GM12874 (cell line): ENCODE measurements at regions not wholly inside any gene's neighbourhood (a gene's known extent, or its start where the extent isn't known, plus 50 kb on each side); places are given as distances from the start of the nearest gene placed in this dataset.

Experiments
- TF ChIP-seq, protein P1 (sequence below): IDR thresholded peaks from 2 replicates; pipeline ENCODE4 v1.5.1; 2011; ENCODE audit warnings: low read depth, mild to moderate bottlenecking, control low read depth, low read length, moderate library complexity; ENCODE audit not compliant: insufficient read depth

DNA sequence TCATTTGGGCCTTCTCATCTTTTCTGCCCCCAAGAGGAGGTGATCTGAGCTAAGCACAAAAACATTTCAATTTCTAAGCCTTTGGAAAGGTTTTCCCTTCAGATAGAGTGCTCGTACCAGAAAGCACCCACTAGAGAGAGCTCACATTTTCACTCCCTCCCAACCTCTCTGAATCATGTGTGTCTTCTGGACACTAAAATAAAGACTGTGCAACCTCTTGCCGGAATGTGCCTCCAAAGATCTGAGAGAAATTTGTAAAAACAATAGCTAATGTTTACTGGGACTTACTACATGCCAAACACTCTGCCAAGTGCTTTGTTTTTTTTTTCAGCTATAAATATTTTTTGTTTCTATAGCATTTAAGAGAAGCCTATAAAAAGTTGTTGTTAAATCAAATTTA is 120.6 kb upstream of the LNX1 start:
- TF ChIP-seq, protein P1, sequence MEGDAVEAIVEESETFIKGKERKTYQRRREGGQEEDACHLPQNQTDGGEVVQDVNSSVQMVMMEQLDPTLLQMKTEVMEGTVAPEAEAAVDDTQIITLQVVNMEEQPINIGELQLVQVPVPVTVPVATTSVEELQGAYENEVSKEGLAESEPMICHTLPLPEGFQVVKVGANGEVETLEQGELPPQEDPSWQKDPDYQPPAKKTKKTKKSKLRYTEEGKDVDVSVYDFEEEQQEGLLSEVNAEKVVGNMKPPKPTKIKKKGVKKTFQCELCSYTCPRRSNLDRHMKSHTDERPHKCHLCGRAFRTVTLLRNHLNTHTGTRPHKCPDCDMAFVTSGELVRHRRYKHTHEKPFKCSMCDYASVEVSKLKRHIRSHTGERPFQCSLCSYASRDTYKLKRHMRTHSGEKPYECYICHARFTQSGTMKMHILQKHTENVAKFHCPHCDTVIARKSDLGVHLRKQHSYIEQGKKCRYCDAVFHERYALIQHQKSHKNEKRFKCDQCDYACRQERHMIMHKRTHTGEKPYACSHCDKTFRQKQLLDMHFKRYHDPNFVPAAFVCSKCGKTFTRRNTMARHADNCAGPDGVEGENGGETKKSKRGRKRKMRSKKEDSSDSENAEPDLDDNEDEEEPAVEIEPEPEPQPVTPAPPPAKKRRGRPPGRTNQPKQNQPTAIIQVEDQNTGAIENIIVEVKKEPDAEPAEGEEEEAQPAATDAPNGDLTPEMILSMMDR: no peak

DNA sequence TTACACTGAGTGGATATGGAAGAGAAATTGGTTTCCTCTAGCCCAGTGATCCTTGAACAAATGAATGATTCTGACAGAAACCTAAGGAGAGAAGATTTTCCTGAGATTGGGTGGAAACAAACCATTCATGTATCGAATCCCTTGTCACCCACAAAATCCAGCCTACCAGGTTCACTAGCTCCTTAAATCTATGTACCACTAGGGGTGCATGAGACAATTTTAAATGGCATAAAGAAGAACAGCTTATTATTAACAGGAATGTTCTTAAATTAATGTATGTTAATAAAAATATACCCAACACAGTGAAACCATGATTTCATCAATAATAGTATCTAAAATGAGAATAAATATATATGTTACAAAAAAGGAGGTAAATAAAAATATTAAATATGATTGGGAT is 118.4 kb upstream of the LNX1 start:
- TF ChIP-seq, protein P1: 0 out of 2 replicates have a peak, but pooled peaks have one; percentile 4

DNA sequence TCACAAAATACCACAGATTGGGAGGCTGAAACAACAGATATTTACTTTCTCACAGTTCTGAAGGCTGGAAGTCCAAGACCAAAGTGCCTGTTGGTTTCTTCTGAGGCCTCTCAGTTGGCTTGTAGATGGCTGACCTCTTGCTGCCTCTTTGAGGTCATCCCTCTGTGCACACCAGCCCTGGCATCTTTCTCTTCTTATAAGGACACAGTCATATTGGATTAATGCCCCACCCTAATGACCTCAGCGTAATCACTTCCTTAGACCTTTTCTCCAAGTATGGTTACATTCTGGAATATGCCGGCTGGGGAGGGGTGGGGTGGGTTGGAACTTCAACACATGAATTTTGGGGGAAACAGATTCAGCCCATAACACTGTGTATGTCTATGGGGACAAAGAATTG is 116.2 kb upstream of the LNX1 start:
- TF ChIP-seq, protein P1: no peak

DNA sequence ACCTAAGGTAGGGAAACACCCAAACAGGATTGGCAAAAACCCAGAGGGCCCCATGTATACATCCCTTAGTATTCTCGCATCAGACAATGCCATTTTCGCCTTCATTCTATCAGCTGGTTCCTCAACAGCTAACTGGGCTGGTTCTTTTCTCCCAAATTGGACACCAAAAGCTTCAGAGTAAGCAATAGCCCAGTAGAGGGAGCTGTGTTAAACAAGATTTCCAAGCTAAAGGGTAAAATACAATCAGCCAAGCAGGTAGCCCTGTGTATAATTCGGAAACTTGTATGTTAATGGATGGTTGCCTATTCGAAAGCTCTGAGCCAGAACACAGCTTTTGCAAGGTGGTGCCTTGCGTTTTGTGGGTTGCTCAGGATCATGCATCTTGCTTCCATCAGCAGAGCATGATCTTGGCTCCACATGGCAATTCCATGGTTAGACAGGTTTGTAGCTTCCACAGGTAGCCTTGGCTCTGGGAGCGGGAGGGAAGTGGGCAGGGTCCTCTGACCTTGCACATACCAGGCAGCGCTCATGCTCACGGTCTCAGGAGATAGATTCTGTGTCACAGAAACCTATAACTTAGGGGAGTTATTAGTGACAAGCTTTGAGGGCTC is 115.2 kb upstream of the LNX1 start:
- TF ChIP-seq, protein P1: peak; percentile 64

DNA sequence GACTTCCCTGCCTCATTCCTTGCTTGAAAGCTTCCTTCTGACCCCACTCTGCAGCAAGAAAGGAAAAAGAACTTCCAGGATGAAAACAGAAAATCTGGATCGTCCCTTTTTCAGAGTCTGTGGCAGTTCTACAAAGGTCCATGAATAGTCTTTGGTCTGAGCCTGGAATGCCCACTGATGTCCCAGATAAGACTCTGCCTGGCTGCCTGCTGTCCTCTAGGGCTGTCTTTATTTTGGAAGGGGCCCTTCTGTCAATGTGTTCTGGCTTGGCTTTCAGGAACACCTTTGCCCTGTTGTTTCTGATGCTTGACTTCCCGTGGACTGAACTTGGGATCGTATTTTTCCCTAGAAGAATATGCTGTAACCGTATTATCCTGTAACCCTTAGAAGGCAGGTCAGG is 114.7 kb upstream of the LNX1 start:
- TF ChIP-seq, protein P1: no peak

DNA sequence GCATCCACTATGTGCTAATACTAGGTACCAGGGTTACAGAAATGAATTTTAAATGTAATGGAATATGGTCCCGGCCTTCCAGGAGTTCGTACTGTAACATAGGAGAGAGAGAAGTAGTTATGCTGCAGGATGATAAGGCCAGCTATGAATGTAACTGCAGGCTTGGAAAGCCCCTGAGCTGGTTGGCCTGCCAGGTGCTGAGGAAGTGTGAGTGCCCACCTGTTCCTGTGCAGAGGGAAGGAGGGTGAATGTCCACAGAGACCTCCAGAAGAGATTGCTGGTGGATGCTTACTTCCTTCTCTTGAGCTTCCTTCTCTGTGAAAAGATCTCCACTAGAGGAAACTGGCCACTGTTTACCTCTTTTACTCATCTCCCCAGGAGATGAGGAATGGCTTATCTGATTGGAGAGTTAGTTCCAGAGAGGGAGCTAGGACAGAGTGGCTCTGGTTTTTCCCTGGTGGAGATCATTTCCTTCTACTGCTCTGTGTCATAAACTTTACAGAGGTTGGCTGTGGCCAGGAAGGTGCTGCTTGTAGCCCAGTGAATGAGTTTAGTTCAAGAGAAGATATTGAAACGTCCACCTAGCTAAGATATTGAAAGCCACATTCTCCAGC is 114.0 kb upstream of the LNX1 start:
- TF ChIP-seq, protein P1: no peak

DNA sequence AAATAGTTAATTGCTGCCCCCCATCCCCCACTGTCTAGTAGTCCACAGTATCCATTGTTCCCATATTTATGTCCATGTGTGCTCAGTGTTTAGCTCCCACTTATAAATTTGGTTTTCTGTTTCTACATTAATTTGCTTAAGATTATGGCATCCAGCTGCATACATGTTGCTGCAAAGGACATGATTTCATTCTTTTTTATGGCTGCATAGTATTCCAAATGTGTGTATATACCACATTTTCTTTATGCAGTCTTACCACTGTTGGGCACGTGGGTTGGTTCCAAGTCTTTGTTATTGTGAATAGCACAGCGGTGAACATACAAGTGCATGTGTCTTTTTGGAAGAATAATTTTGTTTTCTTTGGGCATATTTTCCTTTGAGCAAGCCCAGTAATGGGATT is 113.0 kb upstream of the LNX1 start:
- TF ChIP-seq, protein P1: no peak
